SU-DHL-6 (cell line): ENCODE measurements at regions not wholly inside any gene's neighbourhood (a gene's known extent, or its start where the extent isn't known, plus 50 kb on each side); places are given as distances from the start of the nearest gene placed in this dataset.

ENCODE experiments used
- H2AFZ ChIP-seq: fragments of 200-600 bp; sonication (generic); 2 replicates; pipeline ENCODE4 v1.6.1; 2014; ENCODE audit warnings: low read depth, mild to moderate bottlenecking, moderate library complexity, mixed read lengths, antibody characterized with exemption, low read length; ENCODE audit not compliant: severe bottlenecking
- H3F3A ChIP-seq: fragments of 200-600 bp; shearing (Covaris generic); 2 replicates; pipeline ENCODE4 v1.6.0; 2016; ENCODE audit warnings: antibody characterized with exemption, mild to moderate bottlenecking; ENCODE audit not compliant: insufficient read depth
- H3K27ac ChIP-seq: fragments of 200-600 bp; sonication (generic); 2 replicates; pipeline ENCODE4 v1.5.1; 2016; ENCODE audit warnings: low read depth, mild to moderate bottlenecking, low read length, moderate library complexity, mixed read lengths
- H3K27me3 ChIP-seq: fragments of 200-600 bp; sonication (generic), shearing (Covaris generic); 2 replicates; pipeline ENCODE4 v1.6.0; 2014; ENCODE audit warnings: mild to moderate bottlenecking, low read length
- H3K36me3 ChIP-seq: fragments of 200-600 bp; sonication (generic); 2 replicates; pipeline ENCODE4 v1.6.1; 2014; ENCODE audit warnings: mild to moderate bottlenecking, low read length, mixed read lengths
- H3K4me2 ChIP-seq: fragments of 300-600, 200-600 bp; shearing (Covaris generic), sonication (generic); 2 replicates; pipeline ENCODE4 v1.6.0; 2014; ENCODE audit warnings: low read length, low read depth, mild to moderate bottlenecking; ENCODE audit not compliant: poor library complexity, severe bottlenecking
- H3K4me3 ChIP-seq: fragments of 200-600 bp; sonication (generic); 2 replicates; pipeline ENCODE4 v1.5.1; 2014; ENCODE audit warnings: antibody characterized with exemption, low read length, mild to moderate bottlenecking, mixed read lengths; ENCODE audit not compliant: insufficient read depth, poor library complexity, severe bottlenecking
- H3K79me2 ChIP-seq: fragments of 200-600 bp; sonication (generic); 2 replicates; pipeline ENCODE4 v1.6.1; 2014; ENCODE audit warnings: mild to moderate bottlenecking, low read length, moderate library complexity; ENCODE audit not compliant: insufficient read depth
- H3K9ac ChIP-seq: fragments of 200-600 bp; sonication (generic); 2 replicates; pipeline ENCODE4 v1.7.0; 2014; ENCODE audit warnings: mild to moderate bottlenecking, low read length
- H3K9me2 ChIP-seq: fragments of 200-600 bp; sonication (generic); replicated peaks from 2 replicates; pipeline ENCODE4 v1.6.1; 2014; ENCODE audit warnings: low read length; ENCODE audit not compliant: insufficient read depth
- H3K9me3 ChIP-seq: fragments of 200-600 bp; sonication (generic); 2 replicates; pipeline ENCODE4 v1.6.1; 2014; ENCODE audit warnings: low read length, mixed read lengths; ENCODE audit not compliant: insufficient read depth
- H4K20me1 ChIP-seq: fragments of 200-600 bp; sonication (generic); 2 replicates; pipeline ENCODE4 v1.6.1; 2014; ENCODE audit warnings: low read depth, mild to moderate bottlenecking, antibody characterized with exemption, low read length, moderate library complexity, mixed read lengths
- EZH2phosphoT487 ChIP-seq: fragments of 200-600 bp; sonication (generic), shearing (Covaris generic); conservative IDR thresholded peaks from 2 replicates; pipeline ENCODE4 v1.6.1; 2018; ENCODE audit warnings: mild to moderate bottlenecking, antibody characterized with exemption, low read length, moderate library complexity, mixed read lengths
- TF ChIP-seq, protein P1 (sequence below): fragments of 200-600 bp; sonication (generic); IDR thresholded peaks from one replicate; pipeline ENCODE4 v1.5.1; 2017; ENCODE audit warnings: antibody characterized with exemption, mild to moderate bottlenecking, low read length, moderate library complexity; ENCODE audit not compliant: insufficient read depth, poor library complexity, severe bottlenecking

DNA sequence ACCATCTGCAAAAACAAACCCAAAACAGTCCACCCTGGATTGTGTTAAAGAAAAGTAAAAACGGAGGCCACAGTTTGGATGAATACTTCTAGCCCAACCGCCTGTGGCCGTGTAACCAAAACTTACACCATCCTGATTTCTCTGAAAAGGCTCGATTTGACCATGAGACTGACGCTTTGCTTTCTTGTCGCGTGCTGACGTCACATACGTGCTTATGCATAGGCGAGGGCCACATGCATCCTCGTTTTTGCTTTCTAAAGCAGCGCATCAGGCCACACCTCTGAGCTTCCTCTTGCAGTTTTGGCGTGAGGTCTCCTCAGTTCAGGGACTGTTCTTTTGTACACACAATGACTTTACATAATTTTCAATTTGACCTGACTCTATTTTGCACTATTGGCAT is 526.6 kb downstream of the GLRX3 start:
- no peak overlapping the region for H2AFZ ChIP-seq
- H3K9ac ChIP-seq: no peak overlapping the region
- H3K27me3 ChIP-seq: no peaks in the 10 kb centered on the region
- no peaks in the 10 kb centered on the region for H4K20me1 ChIP-seq
- no peaks in the 10 kb centered on the region for H3K79me2 ChIP-seq
- H3K9me3 ChIP-seq: no peaks in the 10 kb centered on the region
- no peak overlapping the region for H3K4me2 ChIP-seq
- H3F3A ChIP-seq: no peaks in the 10 kb centered on the region
- TF ChIP-seq, protein P1, sequence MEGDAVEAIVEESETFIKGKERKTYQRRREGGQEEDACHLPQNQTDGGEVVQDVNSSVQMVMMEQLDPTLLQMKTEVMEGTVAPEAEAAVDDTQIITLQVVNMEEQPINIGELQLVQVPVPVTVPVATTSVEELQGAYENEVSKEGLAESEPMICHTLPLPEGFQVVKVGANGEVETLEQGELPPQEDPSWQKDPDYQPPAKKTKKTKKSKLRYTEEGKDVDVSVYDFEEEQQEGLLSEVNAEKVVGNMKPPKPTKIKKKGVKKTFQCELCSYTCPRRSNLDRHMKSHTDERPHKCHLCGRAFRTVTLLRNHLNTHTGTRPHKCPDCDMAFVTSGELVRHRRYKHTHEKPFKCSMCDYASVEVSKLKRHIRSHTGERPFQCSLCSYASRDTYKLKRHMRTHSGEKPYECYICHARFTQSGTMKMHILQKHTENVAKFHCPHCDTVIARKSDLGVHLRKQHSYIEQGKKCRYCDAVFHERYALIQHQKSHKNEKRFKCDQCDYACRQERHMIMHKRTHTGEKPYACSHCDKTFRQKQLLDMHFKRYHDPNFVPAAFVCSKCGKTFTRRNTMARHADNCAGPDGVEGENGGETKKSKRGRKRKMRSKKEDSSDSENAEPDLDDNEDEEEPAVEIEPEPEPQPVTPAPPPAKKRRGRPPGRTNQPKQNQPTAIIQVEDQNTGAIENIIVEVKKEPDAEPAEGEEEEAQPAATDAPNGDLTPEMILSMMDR: no peak
- no peak for TF ChIP-seq EZH2phosphoT487
- no peaks in the 10 kb centered on the region for H3K36me3 ChIP-seq
- H3K27ac ChIP-seq: no peak overlapping the region
- H3K9me2 ChIP-seq: no peaks in the 10 kb centered on the region
- H3K4me3 ChIP-seq: no peak overlapping the region

DNA sequence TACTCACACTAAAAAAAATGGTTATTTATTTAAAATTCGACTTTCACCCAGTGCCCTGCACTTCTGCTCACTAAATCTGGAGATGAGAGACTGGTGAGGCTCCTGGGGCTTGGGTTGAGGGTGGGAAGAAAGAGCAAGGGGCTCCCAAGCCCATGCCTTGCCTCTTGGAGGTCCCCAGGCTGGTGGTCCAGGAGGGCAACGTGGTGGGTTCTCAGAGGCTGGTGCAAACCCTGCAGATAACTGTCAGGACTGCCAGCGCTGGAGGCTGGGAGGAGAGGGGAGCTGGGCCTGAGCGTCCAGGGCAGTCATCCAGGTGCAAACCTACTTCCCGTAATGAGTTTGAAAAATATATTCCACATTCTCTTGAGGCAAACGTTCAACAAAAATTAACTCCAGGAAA is 528.3 kb downstream of the GLRX3 start:
- Histone ChIP-seq H3F3A (no peaks in the 10 kb centered on the region), H3K9me3 (no peaks in the 10 kb centered on the region), H3K27me3 (no peaks in the 10 kb centered on the region), H3K79me2 (no peaks in the 10 kb centered on the region), H3K9me2 (no peaks in the 10 kb centered on the region), H3K4me3 (no peak overlapping the region), H3K4me2 (no peak overlapping the region), H3K36me3 (no peaks in the 10 kb centered on the region), H2AFZ (no peak overlapping the region), H3K9ac (no peak overlapping the region), H3K27ac (no peak overlapping the region), H4K20me1 (no peaks in the 10 kb centered on the region)
- TF ChIP-seq, protein P1: no peak
- no peak for TF ChIP-seq EZH2phosphoT487

DNA sequence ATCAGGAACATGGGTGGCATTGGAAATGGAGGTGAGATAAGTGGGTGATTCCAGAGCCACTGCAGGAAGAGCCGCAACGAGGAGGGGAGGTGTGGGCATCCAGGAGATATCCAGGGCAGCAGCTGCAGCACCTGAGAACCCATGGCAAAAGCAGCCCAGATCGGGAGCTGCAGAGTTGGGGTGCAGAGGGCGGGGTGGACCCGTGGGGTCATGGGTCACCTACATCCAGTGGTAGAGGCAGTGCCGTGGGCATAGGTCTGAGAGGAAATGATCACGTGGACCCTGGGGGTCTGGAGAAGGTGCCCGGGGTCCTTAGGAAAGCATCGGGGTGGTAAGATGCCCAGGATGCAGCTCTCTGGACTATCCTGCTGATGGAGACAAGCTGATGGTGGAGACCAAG is 530.0 kb downstream of the GLRX3 start:
- Histone ChIP-seq H3K4me3 (no peak overlapping the region), H3K4me2 (no peak overlapping the region), H3K9me3 (no peaks in the 10 kb centered on the region), H3K9me2 (no peaks in the 10 kb centered on the region), H3K36me3 (no peaks in the 10 kb centered on the region), H4K20me1 (no peaks in the 10 kb centered on the region), H3F3A (no peaks in the 10 kb centered on the region), H3K79me2 (no peaks in the 10 kb centered on the region), H3K27ac (no peak overlapping the region), H3K27me3 (no peaks in the 10 kb centered on the region), H3K9ac (no peak overlapping the region), H2AFZ (no peak overlapping the region)
- TF ChIP-seq, protein P1: no peak
- TF ChIP-seq EZH2phosphoT487: no peak
